ENCODE measurements at regions not wholly inside any gene's neighbourhood (a gene's known extent, or its start where the extent isn't known, plus 50 kb on each side); places are given as distances from the start of the nearest gene placed in this dataset.

- no peaks in the 10 kb centered on the region for H3K36me3 ChIP-seq (ENCODE audit: insufficient read depth)
- no peak overlapping the region for H3K4me2 ChIP-seq
- H3K4me3 ChIP-seq (IDR thresholded peaks at IDR 0.05; ENCODE audit: insufficient read depth, low read depth, low read length): no peak overlapping the region
- no peaks in the 10 kb centered on the region for H3K79me2 ChIP-seq (ENCODE audit: insufficient read depth, low read depth)
- H3K9ac ChIP-seq: no peak overlapping the region
- no peak overlapping the region for H3K27ac ChIP-seq
- TF ChIP-seq CTCF (conservative IDR thresholded peaks at IDR 0.05; ENCODE audit: low read depth, low read length): no peak
- no peaks in the 10 kb centered on the region for H3K4me1 ChIP-seq (ENCODE audit: low read depth, poor library complexity, severe bottlenecking)
- no peak overlapping the region for H2AFZ ChIP-seq (ENCODE audit: low read depth)
- no peaks in the 10 kb centered on the region for H3K27me3 ChIP-seq (ENCODE audit: insufficient read depth, low read depth)
- H4K20me1 ChIP-seq (ENCODE audit: insufficient read depth): no peaks in the 10 kb centered on the region
Measured at GRCh38 chr10:83371696-83372490, 767.4 kb upstream of the GHITM start.

GRCh38 chr10:83372646-83373045, 766.7 kb upstream of the GHITM start:
- H3K27me3 ChIP-seq (ENCODE audit: insufficient read depth, low read depth): no peaks in the 10 kb centered on the region
- TF ChIP-seq CTCF (conservative IDR thresholded peaks at IDR 0.05; ENCODE audit: low read depth, low read length): no peak
- H3K9ac ChIP-seq: no peak overlapping the region
- H3K36me3 ChIP-seq (ENCODE audit: insufficient read depth): no peaks in the 10 kb centered on the region
- H3K4me3 ChIP-seq (IDR thresholded peaks at IDR 0.05; ENCODE audit: insufficient read depth, low read depth, low read length): no peak overlapping the region
- H2AFZ ChIP-seq (ENCODE audit: low read depth): no peak overlapping the region
- no peaks in the 10 kb centered on the region for H3K4me1 ChIP-seq (ENCODE audit: low read depth, poor library complexity, severe bottlenecking)
- H3K27ac ChIP-seq: no peak overlapping the region
- no peak overlapping the region for H3K4me2 ChIP-seq
- no peaks in the 10 kb centered on the region for H4K20me1 ChIP-seq (ENCODE audit: insufficient read depth)
- H3K79me2 ChIP-seq (ENCODE audit: insufficient read depth, low read depth): no peaks in the 10 kb centered on the region

GRCh38 chr10:83373671-83374070, 765.6 kb upstream of the GHITM start:
- Histone ChIP-seq H3K36me3 (ENCODE audit: insufficient read depth) (no peaks in the 10 kb centered on the region), H3K4me3 (IDR thresholded peaks at IDR 0.05; ENCODE audit: insufficient read depth, low read depth, low read length) (no peak overlapping the region), H3K9ac (no peak overlapping the region), H3K79me2 (ENCODE audit: insufficient read depth, low read depth) (no peaks in the 10 kb centered on the region), H3K4me1 (ENCODE audit: low read depth, poor library complexity, severe bottlenecking) (no peaks in the 10 kb centered on the region), H3K27ac (no peak overlapping the region), H4K20me1 (ENCODE audit: insufficient read depth) (no peaks in the 10 kb centered on the region), H2AFZ (ENCODE audit: low read depth) (peak overlapping the region; percentile 58; the same call in 1 of the 2 replicates), H3K4me2 (no peak overlapping the region), H3K27me3 (ENCODE audit: insufficient read depth, low read depth) (no peaks in the 10 kb centered on the region)
- peak; percentile 53 for TF ChIP-seq CTCF (conservative IDR thresholded peaks at IDR 0.05; ENCODE audit: low read depth, low read length)

GRCh38 chr10:83374741-83375140, 764.6 kb upstream of the GHITM start:
- no peak for TF ChIP-seq CTCF (conservative IDR thresholded peaks at IDR 0.05; ENCODE audit: low read depth, low read length)
- Histone ChIP-seq H3K27ac (no peak overlapping the region), H2AFZ (ENCODE audit: low read depth) (no peak overlapping the region), H4K20me1 (ENCODE audit: insufficient read depth) (no peaks in the 10 kb centered on the region), H3K27me3 (ENCODE audit: insufficient read depth, low read depth) (no peaks in the 10 kb centered on the region), H3K9ac (no peak overlapping the region), H3K4me2 (no peak overlapping the region), H3K79me2 (ENCODE audit: insufficient read depth, low read depth) (no peaks in the 10 kb centered on the region), H3K36me3 (ENCODE audit: insufficient read depth) (no peaks in the 10 kb centered on the region), H3K4me3 (IDR thresholded peaks at IDR 0.05; ENCODE audit: insufficient read depth, low read depth, low read length) (no peak overlapping the region), H3K4me1 (ENCODE audit: low read depth, poor library complexity, severe bottlenecking) (no peaks in the 10 kb centered on the region)

All from KMS-11 (cell line).